Naive thymus-derived CD4-positive, alpha-beta T cell (primary cell): ENCODE measurements at regions not wholly inside any gene's neighbourhood (a gene's known extent, or its start where the extent isn't known, plus 50 kb on each side); places are given as distances from the start of the nearest gene placed in this dataset.

Experiments
- ATAC-seq: fragments of 150-1000 bp; cut with Tn5 transposase; 2 replicates; pipeline ENCODE4 v1.10.0; 2021; ENCODE audit warnings: mild to moderate bottlenecking, moderate library complexity
- CTCF ChIA-PET: fragments of 350-600 bp; sonication (Branson Sonifier 250); formaldehyde crosslinking; loops from one replicate; lab custom pipeline; 2021; ENCODE audit warnings: antibody characterized with exemption; lab: Charles Lee
- POLR2A ChIA-PET: fragments of 350-600 bp; sonication (Branson Sonifier 250); formaldehyde crosslinking; loops from one replicate; lab custom pipeline; 2021; ENCODE audit warnings: antibody characterized with exemption, inconsistent platforms; lab: Charles Lee
- DNase-seq, 9 donors: peaks; one replicate each; pipeline versions ENCODE4 v3.0.0 to v3.0.0-alpha.2; 2020 to 2022; ENCODE audit warnings: mixed read lengths in 1 of 9
- H3K27ac ChIP-seq: one replicate; pipeline ENCODE4 v1.7.0; 2013; ENCODE audit warnings: mild to moderate bottlenecking, low read depth, low read length, moderate library complexity
- H3K27me3 ChIP-seq, 2 donors: one replicate each; pipeline ENCODE4 v1.7.0; 2013; ENCODE audit warnings: low read length in 2 of 2, mild to moderate bottlenecking in 2 of 2, moderate library complexity in 2 of 2; ENCODE audit not compliant: control insufficient read depth in 2 of 2, insufficient read depth in 2 of 2
- H3K36me3 ChIP-seq, 3 experiments: 1 replicate in 2 of 3; 2 replicates in 1 of 3; pipeline ENCODE4 v1.7.0; 2013; ENCODE audit warnings: low read length in 3 of 3, mild to moderate bottlenecking in 3 of 3, moderate library complexity in 1 of 3; ENCODE audit not compliant: insufficient read depth in 3 of 3, control insufficient read depth in 2 of 3
- H3K4me1 ChIP-seq, 2 donors: one replicate each; pipeline ENCODE4 v1.7.0; 2013; ENCODE audit warnings: low read length in 2 of 2, mild to moderate bottlenecking in 2 of 2, moderate library complexity in 1 of 2; ENCODE audit not compliant: control insufficient read depth in 2 of 2, insufficient read depth in 2 of 2
- H3K4me3 ChIP-seq: 2 replicates; pipeline ENCODE4 v1.7.0; 2013; ENCODE audit warnings: mild to moderate bottlenecking, low read length
- H3K9me3 ChIP-seq, 3 experiments: 1 replicate in 2 of 3; 2 replicates in 1 of 3; pipeline ENCODE4 v1.7.0; 2013; ENCODE audit warnings: low read length in 3 of 3; ENCODE audit not compliant: control insufficient read depth in 2 of 3
- H3K27ac Mint-ChIP-seq, 9 donors: one replicate each; pipeline ENCODE4 v1.8.0; 2020 to 2022; ENCODE audit warnings: mixed read lengths in 9 of 9, mild to moderate bottlenecking in 8 of 9, moderate library complexity in 5 of 9, inconsistent platforms in 2 of 9
- H3K27me3 Mint-ChIP-seq, 5 donors: one replicate each; pipeline ENCODE4 v1.8.0; 2021 to 2022; ENCODE audit warnings: mixed read lengths in 5 of 5, mild to moderate bottlenecking in 1 of 5
- H3K36me3 Mint-ChIP-seq, 5 donors: one replicate each; pipeline ENCODE4 v1.8.0; 2020 to 2022; ENCODE audit warnings: mixed read lengths in 5 of 5, mild to moderate bottlenecking in 3 of 5, inconsistent platforms in 1 of 5
- H3K4me1 Mint-ChIP-seq, 7 donors: one replicate each; pipeline ENCODE4 v1.8.0; 2020 to 2022; ENCODE audit warnings: mixed read lengths in 7 of 7, mild to moderate bottlenecking in 3 of 7, inconsistent platforms in 1 of 7
- H3K4me3 Mint-ChIP-seq, 10 donors: one replicate each; pipeline ENCODE4 v1.8.0; 2020 to 2022; ENCODE audit warnings: mild to moderate bottlenecking in 10 of 10, mixed read lengths in 10 of 10, moderate library complexity in 6 of 10, inconsistent platforms in 2 of 10
- H3K9me3 Mint-ChIP-seq, 11 donors: one replicate each; pipeline ENCODE4 v1.8.0; 2020 to 2022; ENCODE audit warnings: mixed read lengths in 11 of 11, mild to moderate bottlenecking in 4 of 11, inconsistent platforms in 1 of 11, moderate library complexity in 1 of 11
- intact Hi-C, 2 donors: fragments of 100-400 bp; cut with micrococcal nuclease; formaldehyde crosslinking; loops; one replicate each; pipeline ENCODE4 v1.15.1; 2023

- Histone ChIP-seq H3K4me3 (no peak overlapping the region), H3K27me3 (no peaks in the 10 kb centered on the region), H3K4me1 (peaks cover 11 to 16% of the 10 kb centered on the region in 2 donors), H3K9me3 (no peaks in the 10 kb centered on the region), H3K27ac (no peak overlapping the region), H3K36me3 (no peaks in the 10 kb centered on the region)
- Mint-ChIP-seq H3K4me1 (peaks cover 7 to 34% (median 22%) of the 10 kb centered on the region in 7 donors), H3K36me3 (peaks cover 0 to 14% (median 0%) of the 10 kb centered on the region in 5 donors), H3K9me3 (peaks cover 0 to 11% (median 0%) of the 10 kb centered on the region in 11 donors), H3K27me3 (no peaks in the 10 kb centered on the region), H3K4me3 (peak overlapping the region in 1 of 10 donors; percentile 4), H3K27ac (no peak overlapping the region)
- intact Hi-C loops = loop anchor here in 1 of 2 donors (10.0 kb wide), 1 partner anchor 656 kb away; the partner anchor contains the start of genes NMBR and VTA1
- CTCF ChIA-PET = no interaction called here
- POLR2A ChIA-PET = no interaction called here
- ATAC-seq (peak; percentile 10), DNase-seq (no peak)
Observed at GRCh38 chr6:141488488-141488887, 644.2 kb upstream of the GJE1 start.

- Mint-ChIP-seq H3K4me3 (no peak overlapping the region), H3K27me3 (no peaks in the 10 kb centered on the region), H3K27ac (peak overlapping the region in 4 of 9 donors; percentile 39 to 91 (median 44)), H3K36me3 (peaks cover 0 to 14% (median 0%) of the 10 kb centered on the region in 5 donors), H3K4me1 (peaks cover 11 to 46% (median 36%) of the 10 kb centered on the region in 7 donors), H3K9me3 (peaks cover 0 to 8% (median 0%) of the 10 kb centered on the region in 11 donors)
- H3K4me1 ChIP-seq = peaks cover 11 to 24% of the 10 kb centered on the region in 2 donors
- H3K27ac ChIP-seq = no peak overlapping the region
- ChIA-PET CTCF (no interaction called here), POLR2A (no interaction called here)
- ATAC-seq (no peak), DNase-seq (no peak)
- no peaks in the 10 kb centered on the region for H3K9me3 ChIP-seq
- H3K4me3 ChIP-seq = no peak overlapping the region
- intact Hi-C loops = loop anchor here in 1 of 2 donors (10.0 kb wide), 1 partner anchor 658 kb away; the partner anchor contains the start of genes NMBR and VTA1
- no peaks in the 10 kb centered on the region for H3K27me3 ChIP-seq
- no peaks in the 10 kb centered on the region for H3K36me3 ChIP-seq
Observed at GRCh38 chr6:141486942-141487341, 645.8 kb upstream of the GJE1 start.

GRCh38 chr6:141484711-141485110 lies 648.0 kb upstream of the GJE1 start:
- H3K9me3 ChIP-seq = no peaks in the 10 kb centered on the region

GRCh38 chr6:141483598-141484061 lies 649.1 kb upstream of the GJE1 start:
- POLR2A ChIA-PET = interaction anchor here (0.6 to 1.1 kb wide), 4 partner anchors 9 to 569 kb away, joined by 3 to 4 read pairs (median 3); no protein-coding TSS in a partner anchor
- Histone ChIP-seq H3K9me3 (no peaks in the 10 kb centered on the region), H3K36me3 (no peaks in the 10 kb centered on the region), H3K27ac (peak overlapping the region; percentile 68), H3K4me3 (peak overlapping the region; percentile 47), H3K4me1 (peaks cover 11 to 24% of the 10 kb centered on the region in 2 donors), H3K27me3 (no peaks in the 10 kb centered on the region)
- Mint-ChIP-seq H3K27ac (peak overlapping the region; percentile 81 to 97 (median 92)), H3K9me3 (peaks cover 0 to 4% (median 0%) of the 10 kb centered on the region in 11 donors), H3K36me3 (peaks cover 0 to 14% (median 0%) of the 10 kb centered on the region in 5 donors), H3K27me3 (no peaks in the 10 kb centered on the region), H3K4me1 (peaks cover 11 to 57% (median 41%) of the 10 kb centered on the region in 7 donors), H3K4me3 (peak overlapping the region; percentile 74 to 93 (median 84))
- peak in 8 of 9 donors; percentile 32 to 85 (median 82) for DNase-seq
- peak; percentile 98 for ATAC-seq
- intact Hi-C loops = loop anchor here (1.0 to 10.0 kb wide), 12 partner anchors 12 to 1461 kb away; partner anchors contain the start of genes NMBR (in 2 of the 2), VTA1 (in 2 of the 2) and HIVEP2 (in 1 of the 2)
- CTCF ChIA-PET = interaction anchor here (0.6 to 1.6 kb wide), 2 partner anchors 11 to 31 kb away, joined by 3 read pairs; no protein-coding TSS in a partner anchor

More at GRCh38 chr6:141484711-141485110, 648.0 kb upstream of the GJE1 start:
- peaks cover 11 to 56% (median 41%) of the 10 kb centered on the region in 7 donors for H3K4me1 Mint-ChIP-seq
- peak; percentile 51 for ATAC-seq
- DNase-seq = peak in 4 of 9 donors; percentile 3 to 18 (median 12)
- peak overlapping the region in 8 of 9 donors; percentile 76 to 97 (median 93) for H3K27ac Mint-ChIP-seq
- Histone ChIP-seq H3K27me3 (no peaks in the 10 kb centered on the region), H3K27ac (peak overlapping the region; percentile 43), H3K36me3 (no peaks in the 10 kb centered on the region), H3K4me1 (peaks cover 11 to 24% of the 10 kb centered on the region in 2 donors), H3K4me3 (peak overlapping the region; percentile 22)
- intact Hi-C loops = loop anchor here (2.0 to 10.0 kb wide), 5 partner anchors 28 to 913 kb away; partner anchors contain the start of genes NMBR (in 1 of the 2) and VTA1 (in 1 of the 2)
- peak overlapping the region in 8 of 10 donors; percentile 34 to 90 (median 76) for H3K4me3 Mint-ChIP-seq
- CTCF ChIA-PET = no interaction called here
- POLR2A ChIA-PET = interaction anchor here (0.6 to 0.7 kb wide), 2 partner anchors 365 to 1890 kb away, joined by 3 read pairs; no protein-coding TSS in a partner anchor
- H3K36me3 Mint-ChIP-seq = peaks cover 0 to 14% (median 0%) of the 10 kb centered on the region in 5 donors
- no peaks in the 10 kb centered on the region for H3K27me3 Mint-ChIP-seq
- H3K9me3 Mint-ChIP-seq = peaks cover 0 to 4% (median 0%) of the 10 kb centered on the region in 11 donors

- CTCF ChIA-PET = interaction anchor here (0.5 to 1.6 kb wide), 3 partner anchors 11 to 98 kb away, joined by 3 read pairs; no protein-coding TSS in a partner anchor
- peaks cover 9 to 51% (median 38%) of the 10 kb centered on the region in 7 donors for H3K4me1 Mint-ChIP-seq
- Histone ChIP-seq H3K36me3 (no peaks in the 10 kb centered on the region), H3K9me3 (no peaks in the 10 kb centered on the region), H3K4me1 (peaks cover 11 to 21% of the 10 kb centered on the region in 2 donors), H3K4me3 (peak overlapping the region; percentile 47), H3K27ac (peak overlapping the region; percentile 68), H3K27me3 (no peaks in the 10 kb centered on the region)
- peak overlapping the region; percentile 74 to 93 (median 84) for H3K4me3 Mint-ChIP-seq
- POLR2A ChIA-PET = interaction anchor here (0.6 to 1.1 kb wide), 4 partner anchors 9 to 568 kb away, joined by 3 to 4 read pairs (median 3); no protein-coding TSS in a partner anchor
- no peaks in the 10 kb centered on the region for H3K27me3 Mint-ChIP-seq
- intact Hi-C loops = loop anchor here (1.0 to 10.0 kb wide), 12 partner anchors 12 to 1462 kb away; partner anchors contain the start of genes NMBR (in 2 of the 2), VTA1 (in 2 of the 2) and HIVEP2 (in 1 of the 2)
- peaks cover 0 to 14% (median 0%) of the 10 kb centered on the region in 5 donors for H3K36me3 Mint-ChIP-seq
- H3K9me3 Mint-ChIP-seq = peaks cover 0 to 4% (median 0%) of the 10 kb centered on the region in 11 donors
- ATAC-seq (no peak), DNase-seq (no peak)
- H3K27ac Mint-ChIP-seq = peak overlapping the region; percentile 81 to 97 (median 92)
Observed at GRCh38 chr6:141482796-141483597, 649.7 kb upstream of the GJE1 start.

- Histone ChIP-seq H3K27me3 (no peaks in the 10 kb centered on the region), H3K4me3 (no peak overlapping the region), H3K36me3 (no peaks in the 10 kb centered on the region), H3K27ac (no peak overlapping the region), H3K4me1 (no peaks in the 10 kb centered on the region), H3K9me3 (no peaks in the 10 kb centered on the region)
- CTCF ChIA-PET = no interaction called here
- Mint-ChIP-seq H3K27me3 (no peaks in the 10 kb centered on the region), H3K4me3 (no peak overlapping the region), H3K9me3 (peaks cover 0 to 3% (median 0%) of the 10 kb centered on the region in 11 donors), H3K36me3 (peaks cover 0 to 4% (median 0%) of the 10 kb centered on the region in 5 donors), H3K4me1 (peaks cover 0 to 11% (median 0%) of the 10 kb centered on the region in 7 donors), H3K27ac (no peak overlapping the region)
- intact Hi-C loops = no loop called here
- DNase-seq = no peak
- POLR2A ChIA-PET = no interaction called here
- ATAC-seq = no peak
Observed at GRCh38 chr6:141475259-141475658, 657.5 kb upstream of the GJE1 start.
